ENCODE measurements at regions not wholly inside any gene's neighbourhood (a gene's known extent, or its start where the extent isn't known, plus 50 kb on each side); places are given as distances from the start of the nearest gene placed in this dataset.

DNA sequence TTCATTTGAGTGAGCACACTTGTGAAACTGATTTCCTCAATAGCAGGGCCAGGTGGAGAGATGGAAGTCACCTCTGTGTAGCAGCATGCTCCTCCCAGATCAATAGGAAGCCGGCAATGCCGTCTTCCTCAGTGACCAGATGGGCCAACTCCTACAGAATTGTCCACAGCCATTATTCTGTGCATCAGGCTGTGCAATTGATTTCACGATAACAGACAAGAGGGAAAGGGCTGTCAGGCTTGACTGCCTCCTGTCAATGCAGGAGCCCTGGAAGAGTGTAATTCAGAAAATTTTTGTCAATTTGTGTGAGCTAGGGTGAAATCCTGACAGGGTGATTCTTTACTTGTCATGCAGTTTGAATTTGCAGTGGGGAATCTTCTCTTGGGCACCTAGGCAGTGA is 838.4 kb upstream of the NUDT12 start:
- ATAC-seq (no peak), DNase-seq (no peak)
- H3K9me3 Mint-ChIP-seq: peaks cover 20% of the 10 kb centered on the region
- H3K27me3 Mint-ChIP-seq: no peaks in the 10 kb centered on the region
- H3K4me3 Mint-ChIP-seq: no peak overlapping the region
- H3K36me3 Mint-ChIP-seq (ENCODE audit: low read depth): no peaks in the 10 kb centered on the region
- no peak overlapping the region for H3K27ac Mint-ChIP-seq
- H3K4me1 Mint-ChIP-seq: no peaks in the 10 kb centered on the region

GRCh38 chr5:104385906-104386305 is 823.3 kb upstream of the NUDT12 start:
- no peaks in the 10 kb centered on the region for H3K36me3 Mint-ChIP-seq (ENCODE audit: low read depth)
- peaks cover 19% of the 10 kb centered on the region for H3K9me3 Mint-ChIP-seq
- ATAC-seq: no peak
- H3K27me3 Mint-ChIP-seq: no peaks in the 10 kb centered on the region
- H3K27ac Mint-ChIP-seq: no peak overlapping the region
- no peak overlapping the region for H3K4me3 Mint-ChIP-seq
- no peaks in the 10 kb centered on the region for H3K4me1 Mint-ChIP-seq
- no peak for DNase-seq

GRCh38 chr5:104375345-104375744 is 812.8 kb upstream of the NUDT12 start:
- Mint-ChIP-seq H3K27me3 (no peaks in the 10 kb centered on the region), H3K27ac (no peak overlapping the region), H3K9me3 (peaks cover 7% of the 10 kb centered on the region), H3K4me1 (no peaks in the 10 kb centered on the region), H3K4me3 (no peak overlapping the region), H3K36me3 (ENCODE audit: low read depth) (no peaks in the 10 kb centered on the region)
- no peak for ATAC-seq
- DNase-seq: no peak

DNA sequence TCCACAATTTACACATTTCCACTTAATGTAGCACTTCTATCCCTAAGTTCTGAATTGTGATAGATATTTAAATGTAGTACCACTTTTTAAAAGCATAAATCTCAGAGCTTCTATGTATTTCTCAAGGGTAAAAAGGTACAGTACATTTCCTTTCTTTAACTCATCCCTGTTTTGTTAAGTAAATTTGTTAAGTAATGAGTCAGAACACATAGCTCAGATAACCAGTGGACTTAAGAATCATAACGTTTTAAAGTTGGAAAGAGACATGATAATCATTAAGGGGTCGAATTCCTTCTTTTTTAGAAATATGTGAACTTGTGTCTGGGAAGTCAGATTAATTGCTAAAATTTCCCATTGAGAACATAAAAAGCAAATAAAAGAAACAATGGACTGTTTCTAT is 810.2 kb upstream of the NUDT12 start:
- DNase-seq (no peak), ATAC-seq (no peak)
- Mint-ChIP-seq H3K27me3 (no peaks in the 10 kb centered on the region), H3K27ac (no peak overlapping the region), H3K4me1 (no peaks in the 10 kb centered on the region), H3K4me3 (no peak overlapping the region), H3K9me3 (peaks cover 7% of the 10 kb centered on the region), H3K36me3 (ENCODE audit: low read depth) (no peaks in the 10 kb centered on the region)

GRCh38 chr5:104372376-104372775 is 809.8 kb upstream of the NUDT12 start:
- DNase-seq (no peak), ATAC-seq (no peak)
- Mint-ChIP-seq H3K27me3 (no peaks in the 10 kb centered on the region), H3K4me1 (no peaks in the 10 kb centered on the region), H3K36me3 (ENCODE audit: low read depth) (no peaks in the 10 kb centered on the region), H3K27ac (no peak overlapping the region), H3K9me3 (peaks cover 7% of the 10 kb centered on the region), H3K4me3 (no peak overlapping the region)

GRCh38 chr5:104370523-104370922 is 807.9 kb upstream of the NUDT12 start:
- Mint-ChIP-seq H3K27me3 (no peaks in the 10 kb centered on the region), H3K27ac (no peak overlapping the region), H3K9me3 (peaks cover 9% of the 10 kb centered on the region), H3K4me3 (no peak overlapping the region), H3K36me3 (ENCODE audit: low read depth) (no peaks in the 10 kb centered on the region), H3K4me1 (no peaks in the 10 kb centered on the region)
- ATAC-seq (no peak), DNase-seq (no peak)

DNA sequence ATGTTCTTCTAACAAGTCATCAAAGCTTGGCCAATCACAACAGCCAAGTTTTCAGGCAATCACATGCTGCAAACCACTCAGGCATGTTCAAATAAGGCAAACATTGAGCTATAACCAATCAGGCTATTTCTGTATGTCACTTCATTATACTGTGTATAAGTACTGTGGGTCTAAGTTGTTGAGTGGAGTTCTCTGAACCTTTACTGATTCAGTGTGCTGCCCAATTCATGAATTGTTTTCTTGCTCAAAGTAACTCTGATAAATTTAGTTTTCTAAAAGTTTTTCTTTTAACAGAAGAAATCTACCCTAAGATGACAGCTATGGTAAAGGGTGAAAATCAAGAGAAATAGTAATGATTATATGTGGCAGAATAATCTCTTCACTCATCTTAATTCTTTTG is 805.4 kb upstream of the NUDT12 start:
- ATAC-seq (no peak), DNase-seq (no peak)
- H3K4me1 Mint-ChIP-seq: no peaks in the 10 kb centered on the region
- H3K27me3 Mint-ChIP-seq: no peaks in the 10 kb centered on the region
- H3K27ac Mint-ChIP-seq: no peak overlapping the region
- peaks cover 9% of the 10 kb centered on the region for H3K9me3 Mint-ChIP-seq
- H3K4me3 Mint-ChIP-seq: no peak overlapping the region
- no peaks in the 10 kb centered on the region for H3K36me3 Mint-ChIP-seq (ENCODE audit: low read depth)

- Mint-ChIP-seq H3K4me1 (no peaks in the 10 kb centered on the region), H3K27ac (no peak overlapping the region), H3K9me3 (peaks cover 3% of the 10 kb centered on the region), H3K27me3 (no peaks in the 10 kb centered on the region), H3K36me3 (ENCODE audit: low read depth) (no peaks in the 10 kb centered on the region), H3K4me3 (no peak overlapping the region)
- ATAC-seq (no peak), DNase-seq (no peak)
Observed at GRCh38 chr5:104363567-104363966, 801.0 kb upstream of the NUDT12 start.

- Mint-ChIP-seq H3K27ac (no peak overlapping the region), H3K9me3 (peaks cover 6% of the 10 kb centered on the region)
- no peak for ATAC-seq
Observed at GRCh38 chr5:104361932-104362331, 799.3 kb upstream of the NUDT12 start.

GRCh38 chr5:104355350-104355749 is 792.8 kb upstream of the NUDT12 start:
- H3K4me3 Mint-ChIP-seq: no peak overlapping the region
- H3K9me3 Mint-ChIP-seq: peaks cover 5% of the 10 kb centered on the region
- no peak overlapping the region for H3K27ac Mint-ChIP-seq
- ATAC-seq: no peak
- no peak for DNase-seq
- no peaks in the 10 kb centered on the region for H3K4me1 Mint-ChIP-seq
- no peaks in the 10 kb centered on the region for H3K36me3 Mint-ChIP-seq (ENCODE audit: low read depth)
- no peaks in the 10 kb centered on the region for H3K27me3 Mint-ChIP-seq

More at GRCh38 chr5:104361932-104362331, 799.3 kb upstream of the NUDT12 start:
- Mint-ChIP-seq H3K27me3 (no peaks in the 10 kb centered on the region), H3K4me1 (no peaks in the 10 kb centered on the region), H3K36me3 (ENCODE audit: low read depth) (no peaks in the 10 kb centered on the region), H3K4me3 (no peak overlapping the region)
- DNase-seq: no peak

- Mint-ChIP-seq H3K4me3 (no peak overlapping the region), H3K27ac (no peak overlapping the region), H3K36me3 (ENCODE audit: low read depth) (no peaks in the 10 kb centered on the region), H3K9me3 (peaks cover 5% of the 10 kb centered on the region), H3K4me1 (no peaks in the 10 kb centered on the region), H3K27me3 (no peaks in the 10 kb centered on the region)
- no peak for ATAC-seq
- DNase-seq: no peak
Observed at GRCh38 chr5:104353371-104353770, 790.8 kb upstream of the NUDT12 start.

GRCh38 chr5:104352954-104353353 is 790.4 kb upstream of the NUDT12 start:
- no peaks in the 10 kb centered on the region for H3K4me1 Mint-ChIP-seq
- no peak for DNase-seq
- H3K9me3 Mint-ChIP-seq: peaks cover 5% of the 10 kb centered on the region
- H3K4me3 Mint-ChIP-seq: no peak overlapping the region
- no peaks in the 10 kb centered on the region for H3K36me3 Mint-ChIP-seq (ENCODE audit: low read depth)
- no peak for ATAC-seq
- H3K27ac Mint-ChIP-seq: no peak overlapping the region
- no peaks in the 10 kb centered on the region for H3K27me3 Mint-ChIP-seq

- ATAC-seq: no peak
- Mint-ChIP-seq H3K27me3 (no peaks in the 10 kb centered on the region), H3K27ac (no peak overlapping the region), H3K36me3 (ENCODE audit: low read depth) (no peaks in the 10 kb centered on the region), H3K4me3 (no peak overlapping the region), H3K9me3 (no peaks in the 10 kb centered on the region), H3K4me1 (no peaks in the 10 kb centered on the region)
- no peak for DNase-seq
Observed at GRCh38 chr5:104347119-104347708, 784.6 kb upstream of the NUDT12 start.

DNA sequence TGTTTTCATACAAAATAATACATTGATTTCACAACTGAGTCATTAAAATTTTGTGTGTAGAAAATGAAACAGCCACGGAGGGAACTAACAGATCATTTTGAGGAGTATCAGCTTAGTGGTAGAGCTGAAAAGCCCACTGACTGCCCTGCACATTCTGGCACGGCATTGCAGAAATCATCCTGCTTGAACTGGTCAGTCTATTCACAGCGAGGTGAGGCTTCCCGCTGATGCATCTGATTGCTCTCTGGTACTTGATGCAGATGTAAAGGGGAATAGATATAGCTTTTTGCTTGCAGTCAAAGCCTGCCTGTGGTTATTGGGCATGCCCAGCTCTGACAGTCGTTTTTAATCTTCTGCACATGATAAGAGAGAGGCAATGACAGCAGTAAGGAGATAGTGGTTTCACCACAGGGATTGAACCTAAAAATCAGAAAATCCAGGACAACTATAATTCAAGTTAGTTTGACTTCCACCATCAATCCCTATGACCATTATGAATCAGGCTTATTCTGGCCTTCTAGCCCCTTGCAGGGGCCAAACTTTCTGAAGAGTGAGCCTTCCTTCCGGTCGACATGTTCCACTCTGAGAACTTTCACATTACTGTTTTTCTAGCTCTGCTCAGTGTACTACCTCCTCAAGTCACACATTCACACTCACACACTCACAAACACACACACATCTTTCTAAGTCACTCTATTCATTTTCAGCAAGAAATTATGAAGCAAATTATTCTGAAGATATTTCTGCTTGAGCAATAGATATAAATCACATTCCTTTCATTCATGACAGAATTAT is 782.8 kb upstream of the NUDT12 start:
- Mint-ChIP-seq H3K36me3 (ENCODE audit: low read depth) (no peaks in the 10 kb centered on the region), H3K4me3 (no peak overlapping the region), H3K27me3 (no peaks in the 10 kb centered on the region), H3K9me3 (no peaks in the 10 kb centered on the region), H3K4me1 (no peaks in the 10 kb centered on the region), H3K27ac (no peak overlapping the region)
- ATAC-seq (no peak), DNase-seq (no peak)

DNA sequence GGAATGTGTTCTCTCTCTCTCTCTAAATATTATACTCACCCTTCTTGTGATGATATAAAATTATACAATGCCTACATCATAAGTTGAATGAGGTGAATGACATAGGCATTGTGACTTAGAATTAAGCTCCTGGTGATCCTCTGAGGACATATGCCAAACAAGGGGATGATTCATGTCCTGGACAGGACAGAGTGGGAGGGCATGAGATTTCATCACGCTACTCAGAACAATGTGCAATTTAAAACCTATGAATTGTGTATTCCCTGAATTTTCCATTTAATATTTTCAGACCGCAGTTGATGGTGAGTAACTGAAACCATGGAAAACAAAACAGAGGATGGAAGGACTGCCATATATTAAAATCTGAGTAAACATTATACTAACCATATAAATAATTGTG is 782.2 kb upstream of the NUDT12 start:
- Mint-ChIP-seq H3K4me1 (no peaks in the 10 kb centered on the region), H3K4me3 (no peak overlapping the region), H3K27me3 (no peaks in the 10 kb centered on the region), H3K27ac (no peak overlapping the region), H3K9me3 (no peaks in the 10 kb centered on the region), H3K36me3 (ENCODE audit: low read depth) (no peaks in the 10 kb centered on the region)
- DNase-seq: no peak
- no peak for ATAC-seq

Data from activated naive CD8-positive, alpha-beta T cell treated with anti-CD3 and anti-CD28 coated beads, Interleukin-2, amount 50 U/mL, for 24 hours (primary cell).